ENCODE measurements at regions not wholly inside any gene's neighbourhood (a gene's known extent, or its start where the extent isn't known, plus 50 kb on each side); places are given as distances from the start of the nearest gene placed in this dataset.

GRCh38 chr22:22076932-22077703 is 94.5 kb upstream of the TOP3B start:
- no peaks in the 10 kb centered on the region for H3K9me2 ChIP-seq (ENCODE audit: insufficient read depth, low read length)
- H2AFZ ChIP-seq (ENCODE audit: low read depth, low read length), result no peak overlapping the region
- no peaks in the 10 kb centered on the region for H3F3A ChIP-seq (ENCODE audit: insufficient read depth, low read length, poor library complexity, severe bottlenecking)
- H3K4me3 ChIP-seq (ENCODE audit: low read length), result no peak overlapping the region
- no peak for TF ChIP-seq EZH2 (IDR thresholded peaks at IDR 0.05; ENCODE audit: borderline replicate concordance, insufficient read depth, low read length, poor library complexity, severe bottlenecking)
- no peak for TF ChIP-seq POLR2AphosphoS5 (IDR thresholded peaks at IDR 0.05)
- no peak for TF ChIP-seq CTCF (IDR thresholded peaks at IDR 0.05; ENCODE audit: poor library complexity, severe bottlenecking)
- TF ChIP-seq RAD21 (conservative IDR thresholded peaks at IDR 0.05), result no peak
- no peak for TF ChIP-seq TAF1 (IDR thresholded peaks at IDR 0.05; ENCODE audit: low read depth)
- no peak for TF ChIP-seq SMC3 (conservative IDR thresholded peaks at IDR 0.05; ENCODE audit: poor library complexity)
- TF ChIP-seq, protein P1, sequence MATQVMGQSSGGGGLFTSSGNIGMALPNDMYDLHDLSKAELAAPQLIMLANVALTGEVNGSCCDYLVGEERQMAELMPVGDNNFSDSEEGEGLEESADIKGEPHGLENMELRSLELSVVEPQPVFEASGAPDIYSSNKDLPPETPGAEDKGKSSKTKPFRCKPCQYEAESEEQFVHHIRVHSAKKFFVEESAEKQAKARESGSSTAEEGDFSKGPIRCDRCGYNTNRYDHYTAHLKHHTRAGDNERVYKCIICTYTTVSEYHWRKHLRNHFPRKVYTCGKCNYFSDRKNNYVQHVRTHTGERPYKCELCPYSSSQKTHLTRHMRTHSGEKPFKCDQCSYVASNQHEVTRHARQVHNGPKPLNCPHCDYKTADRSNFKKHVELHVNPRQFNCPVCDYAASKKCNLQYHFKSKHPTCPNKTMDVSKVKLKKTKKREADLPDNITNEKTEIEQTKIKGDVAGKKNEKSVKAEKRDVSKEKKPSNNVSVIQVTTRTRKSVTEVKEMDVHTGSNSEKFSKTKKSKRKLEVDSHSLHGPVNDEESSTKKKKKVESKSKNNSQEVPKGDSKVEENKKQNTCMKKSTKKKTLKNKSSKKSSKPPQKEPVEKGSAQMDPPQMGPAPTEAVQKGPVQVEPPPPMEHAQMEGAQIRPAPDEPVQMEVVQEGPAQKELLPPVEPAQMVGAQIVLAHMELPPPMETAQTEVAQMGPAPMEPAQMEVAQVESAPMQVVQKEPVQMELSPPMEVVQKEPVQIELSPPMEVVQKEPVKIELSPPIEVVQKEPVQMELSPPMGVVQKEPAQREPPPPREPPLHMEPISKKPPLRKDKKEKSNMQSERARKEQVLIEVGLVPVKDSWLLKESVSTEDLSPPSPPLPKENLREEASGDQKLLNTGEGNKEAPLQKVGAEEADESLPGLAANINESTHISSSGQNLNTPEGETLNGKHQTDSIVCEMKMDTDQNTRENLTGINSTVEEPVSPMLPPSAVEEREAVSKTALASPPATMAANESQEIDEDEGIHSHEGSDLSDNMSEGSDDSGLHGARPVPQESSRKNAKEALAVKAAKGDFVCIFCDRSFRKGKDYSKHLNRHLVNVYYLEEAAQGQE (IDR thresholded peaks at IDR 0.05; ENCODE audit: borderline replicate concordance), result no peak
- no peak for TF ChIP-seq EP300 (conservative IDR thresholded peaks at IDR 0.05; ENCODE audit: poor library complexity, severe bottlenecking)
- TF ChIP-seq MXI1 (conservative IDR thresholded peaks at IDR 0.05; ENCODE audit: poor library complexity, severe bottlenecking), result no peak
- H4K20me1 ChIP-seq (ENCODE audit: insufficient read depth), result no peaks in the 10 kb centered on the region
- H3K27ac ChIP-seq (ENCODE audit: low read length), result no peak overlapping the region
- no peak overlapping the region for H3K4me2 ChIP-seq (ENCODE audit: low read length)
- no peaks in the 10 kb centered on the region for H3K9me3 ChIP-seq (ENCODE audit: low read length)
- H3K36me3 ChIP-seq (ENCODE audit: insufficient read depth, low read length), result no peaks in the 10 kb centered on the region
- no peak overlapping the region for H3K9ac ChIP-seq (ENCODE audit: low read length)
- H3K79me2 ChIP-seq (replicated peaks; ENCODE audit: insufficient read depth, low read length), result no peaks in the 10 kb centered on the region
- H3K27me3 ChIP-seq (ENCODE audit: insufficient read depth, low read depth, low read length), result peaks cover 5% of the 10 kb centered on the region

DNA sequence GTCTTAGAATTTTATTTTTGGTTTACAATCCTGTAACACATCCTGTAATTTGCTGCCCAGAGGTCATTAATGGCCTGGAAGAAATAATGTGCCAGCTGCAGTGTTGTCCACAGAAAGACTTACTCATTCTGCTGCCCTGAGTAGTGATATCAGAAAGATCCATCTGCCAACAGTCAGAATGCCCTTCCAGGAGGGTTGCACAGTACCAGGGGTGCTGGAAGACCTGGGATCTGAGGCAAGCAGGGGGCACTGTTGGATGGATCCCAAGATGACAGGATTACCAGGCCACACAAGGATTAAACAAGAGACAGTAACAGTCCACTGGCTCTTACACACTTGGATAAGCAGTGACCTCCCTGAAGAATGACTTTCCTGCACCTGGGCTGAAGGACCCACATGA is 93.8 kb upstream of the TOP3B start:
- H3K9me3 ChIP-seq (ENCODE audit: low read length), result no peaks in the 10 kb centered on the region
- no peaks in the 10 kb centered on the region for H3K9me2 ChIP-seq (ENCODE audit: insufficient read depth, low read length)
- TF ChIP-seq SMC3 (conservative IDR thresholded peaks at IDR 0.05; ENCODE audit: poor library complexity), result no peak
- H3K27ac ChIP-seq (ENCODE audit: low read length), result no peak overlapping the region
- no peaks in the 10 kb centered on the region for H4K20me1 ChIP-seq (ENCODE audit: insufficient read depth)
- no peak overlapping the region for H3K4me3 ChIP-seq (ENCODE audit: low read length)
- H3K9ac ChIP-seq (ENCODE audit: low read length), result no peak overlapping the region
- no peak overlapping the region for H3K4me2 ChIP-seq (ENCODE audit: low read length)
- no peak overlapping the region for H2AFZ ChIP-seq (ENCODE audit: low read depth, low read length)
- H3K36me3 ChIP-seq (ENCODE audit: insufficient read depth, low read length), result no peaks in the 10 kb centered on the region
- H3K79me2 ChIP-seq (replicated peaks; ENCODE audit: insufficient read depth, low read length), result no peaks in the 10 kb centered on the region
- H3F3A ChIP-seq (ENCODE audit: insufficient read depth, low read length, poor library complexity, severe bottlenecking), result no peaks in the 10 kb centered on the region
- peaks cover 3% of the 10 kb centered on the region for H3K27me3 ChIP-seq (ENCODE audit: insufficient read depth, low read depth, low read length)
